HG03196 (cell line): ENCODE measurements at regions not wholly inside any gene's neighbourhood (a gene's known extent, or its start where the extent isn't known, plus 50 kb on each side); places are given as distances from the start of the nearest gene placed in this dataset.

Experiments used
- ATAC-seq: cut with Tn5 transposase; IDR thresholded peaks from one replicate; pipeline ENCODE4 v1.9.1; 2021; ENCODE audit not compliant: unreplicated experiment

DNA sequence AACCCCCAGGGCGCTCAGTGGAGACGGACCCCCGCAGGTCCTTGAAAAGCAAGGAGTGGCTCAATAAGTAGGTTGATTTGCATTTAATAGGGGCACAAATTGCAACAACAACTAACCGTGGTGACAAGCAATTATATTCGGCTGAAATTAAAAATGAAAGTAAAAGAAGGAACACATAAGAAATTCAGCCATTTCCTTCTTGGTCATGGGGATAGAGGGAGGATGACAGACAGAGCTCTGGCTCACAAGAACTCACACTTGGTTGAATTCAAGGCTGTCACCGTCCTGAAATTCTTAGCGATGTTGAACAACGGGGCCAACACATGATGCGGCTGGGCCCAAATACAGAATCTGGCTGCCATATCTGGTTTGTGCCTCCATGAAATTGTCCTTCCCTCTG is 129.0 kb downstream of the EDN3 start:
- no peak for ATAC-seq

DNA sequence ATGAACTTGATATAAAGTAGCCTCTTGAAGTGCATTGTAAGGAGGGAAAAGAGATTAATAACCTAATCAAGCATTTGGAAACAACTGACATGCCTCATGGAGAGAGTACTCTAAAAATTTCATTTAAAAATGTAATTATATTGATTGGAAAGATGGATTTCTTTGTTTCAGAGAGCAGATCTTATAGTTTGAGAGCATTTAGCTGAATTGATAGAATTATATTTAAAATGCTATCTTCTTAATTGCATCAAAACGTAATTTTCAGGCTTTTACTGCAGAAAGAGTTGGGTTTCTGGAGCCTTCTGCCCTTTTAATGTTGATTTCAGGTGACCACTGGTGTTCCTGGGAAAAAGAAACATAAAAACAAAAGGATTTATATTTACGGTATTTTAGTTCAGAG is 130.6 kb downstream of the EDN3 start:
- ATAC-seq, result no peak

DNA sequence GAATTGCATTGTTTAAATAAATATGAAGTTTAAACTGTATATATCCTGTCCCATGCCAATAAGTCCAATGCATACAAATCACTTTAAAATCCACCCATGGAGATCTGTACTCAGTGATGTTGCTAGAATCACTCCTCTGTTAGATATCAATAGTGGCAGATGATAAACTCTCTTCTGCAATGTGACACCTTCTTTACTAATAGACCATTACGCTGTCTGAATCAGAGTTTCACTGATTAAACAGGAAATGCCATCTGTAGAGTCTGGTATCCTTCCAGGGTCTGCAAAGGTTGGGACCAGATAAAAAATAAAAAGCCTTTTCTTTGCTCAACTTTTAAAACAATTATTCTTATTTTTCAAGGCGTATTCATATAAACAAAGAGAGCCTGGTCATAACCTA is 134.5 kb downstream of the EDN3 start:
- no peak for ATAC-seq

DNA sequence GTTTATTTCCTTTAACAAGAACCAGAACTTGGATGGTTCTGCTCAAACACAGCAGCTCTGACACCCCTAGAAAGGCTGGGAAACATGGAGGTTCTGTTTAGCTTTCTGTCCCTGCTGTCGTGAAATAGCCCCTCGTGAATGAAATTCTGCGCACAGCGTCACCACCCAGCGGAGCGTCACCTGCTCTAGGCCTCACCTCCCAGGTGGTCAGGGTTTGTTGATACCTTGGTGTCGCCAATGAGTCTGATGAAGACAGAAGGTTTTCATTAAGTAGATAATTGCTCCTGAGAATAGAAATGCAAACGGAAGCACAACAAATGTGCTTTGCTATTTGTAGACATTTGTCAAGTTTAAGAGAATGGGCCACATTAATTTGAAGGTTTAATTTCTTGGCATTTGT is 135.1 kb downstream of the EDN3 start:
- no peak for ATAC-seq

DNA sequence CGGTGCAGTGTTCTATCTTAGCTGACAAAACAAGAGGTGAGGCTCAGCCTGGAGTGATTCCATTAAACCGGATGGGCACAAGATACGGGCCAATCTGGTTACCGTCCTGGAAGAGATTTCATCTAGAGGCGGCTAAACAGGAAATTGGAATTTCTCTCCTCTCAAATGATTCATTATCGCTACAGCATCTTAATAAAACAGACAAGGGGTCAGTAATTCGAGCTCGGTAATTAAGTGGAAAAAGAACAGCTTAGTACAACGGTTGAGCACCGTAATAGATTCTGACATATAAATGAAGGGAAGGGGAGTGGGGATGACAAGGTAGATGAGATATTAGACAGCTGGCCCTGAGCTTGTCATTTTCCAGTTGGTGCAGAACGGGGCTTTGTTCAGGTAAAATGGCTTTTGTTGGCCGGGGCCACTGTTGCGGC is 137.2 kb downstream of the EDN3 start:
- ATAC-seq, result no peak

DNA sequence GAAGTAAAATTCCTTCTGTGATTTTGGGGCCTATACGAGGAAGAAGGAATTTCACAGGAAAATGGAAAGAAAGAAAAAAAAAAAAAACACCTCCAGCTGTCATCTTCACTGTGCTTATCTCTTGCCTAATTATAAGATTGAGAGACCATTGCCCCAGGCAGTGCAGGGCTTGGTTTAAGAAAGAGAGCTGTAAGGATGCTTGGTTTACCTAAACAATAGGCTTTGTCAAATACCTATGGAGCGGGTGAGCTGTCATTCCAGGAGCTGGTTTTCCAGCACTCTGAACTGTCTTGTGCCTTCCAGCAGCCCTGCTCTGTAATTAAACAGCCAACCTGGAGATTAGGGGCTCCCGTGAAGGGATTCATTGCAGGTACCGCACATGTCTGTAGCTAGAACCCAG is 137.8 kb downstream of the EDN3 start:
- ATAC-seq, result no peak

DNA sequence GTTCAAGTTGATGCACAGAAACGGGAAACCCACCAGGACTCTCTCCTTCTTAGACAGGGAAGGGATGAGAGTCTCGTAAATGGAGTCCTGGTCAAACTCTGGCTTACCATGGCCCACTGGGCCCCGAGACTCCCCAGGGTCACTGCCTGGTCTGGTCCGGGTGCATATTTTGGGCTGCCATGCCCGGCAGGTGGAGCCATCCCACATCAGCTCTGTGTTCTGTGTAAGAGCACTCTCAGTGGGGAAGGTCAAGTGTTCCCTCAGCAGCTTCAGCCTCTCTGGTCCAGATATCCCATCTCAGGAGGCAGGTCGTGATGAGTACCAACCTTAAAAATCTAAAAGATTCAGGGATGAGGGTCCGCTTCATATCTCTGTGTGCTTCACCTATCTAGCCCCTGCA is 138.8 kb downstream of the EDN3 start:
- no peak for ATAC-seq

DNA sequence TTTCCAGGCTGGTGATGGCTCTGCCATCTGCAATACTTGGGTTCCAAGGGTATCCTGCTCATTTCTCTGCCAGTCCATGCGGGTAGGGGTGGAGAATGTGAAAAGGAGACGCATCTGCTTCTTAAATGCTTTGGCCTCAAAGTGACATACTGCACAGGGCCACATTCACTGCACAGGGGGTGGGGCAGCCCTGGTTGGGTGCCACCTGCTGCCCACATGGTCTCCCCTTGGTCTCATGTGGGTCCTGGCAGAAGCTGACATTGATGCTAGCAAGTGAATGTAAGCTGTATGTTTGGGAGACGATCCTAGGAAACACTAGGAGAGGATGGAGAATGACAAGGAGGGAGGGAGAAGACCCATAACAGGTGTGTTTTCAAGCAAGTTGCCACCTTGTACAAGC is 140.9 kb downstream of the EDN3 start:
- ATAC-seq, result no peak

DNA sequence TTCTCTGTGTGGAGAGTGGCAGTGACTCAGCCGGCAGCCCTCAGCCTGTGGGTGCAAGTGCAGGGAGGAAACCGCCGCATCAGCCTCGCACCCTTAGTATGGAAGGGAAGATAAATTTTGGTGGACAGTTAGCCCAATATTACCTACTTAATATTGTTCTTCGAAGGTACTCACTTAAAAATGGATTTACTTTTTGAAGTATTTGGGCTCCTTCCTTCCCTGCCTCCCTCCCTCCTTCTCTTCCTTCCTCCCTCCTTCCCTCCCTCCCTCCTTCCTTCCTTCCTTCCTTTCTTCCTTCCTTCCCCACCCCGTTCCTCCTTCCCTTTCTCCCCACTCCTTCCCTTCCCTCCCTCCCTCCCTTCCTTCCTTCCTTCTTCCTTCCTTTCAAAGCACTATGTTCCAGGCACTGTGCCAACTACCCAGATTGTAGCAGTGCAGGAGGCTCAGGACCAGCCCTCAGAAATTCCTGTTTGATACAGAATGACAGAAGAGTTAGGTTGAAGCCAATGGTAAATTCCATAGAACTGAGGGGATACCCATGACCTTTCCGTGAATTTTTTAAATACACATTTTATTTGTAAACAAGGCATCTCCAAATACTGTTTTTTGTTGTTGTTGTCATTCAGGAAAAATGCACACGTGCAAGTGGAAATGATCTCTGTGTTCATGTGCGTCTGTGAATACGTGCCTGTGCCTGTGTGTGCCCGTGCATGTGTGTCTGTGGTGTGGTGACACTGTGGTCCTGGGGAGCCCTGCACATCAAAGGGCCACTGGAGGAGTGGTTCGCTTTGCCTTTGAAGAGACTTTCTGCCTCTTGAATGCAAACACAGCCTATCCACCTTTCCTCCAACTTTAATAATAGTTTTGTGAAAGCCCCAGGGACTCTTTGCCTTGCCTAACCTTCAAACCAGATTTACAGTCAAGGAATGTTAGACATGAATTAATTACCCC is 141.7 kb downstream of the EDN3 start:
- no peak for ATAC-seq

DNA sequence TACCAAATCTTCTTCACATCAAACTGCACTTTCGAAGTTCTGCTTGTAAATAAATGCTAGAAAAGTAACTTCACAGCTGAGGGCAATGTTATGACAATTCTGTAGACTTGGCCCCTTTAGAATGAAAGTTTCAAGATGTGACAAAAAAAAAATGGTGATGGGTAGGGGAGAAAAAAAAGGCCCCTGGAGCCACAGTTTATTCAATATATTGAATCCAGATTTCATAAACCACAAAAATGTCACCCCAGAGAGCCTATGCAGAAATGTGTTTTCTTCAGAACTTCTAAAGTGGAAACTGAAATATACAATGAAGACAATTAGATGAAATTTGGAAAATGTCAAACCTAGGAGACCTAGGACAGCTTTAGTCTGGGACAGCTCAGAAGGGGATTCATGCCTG is 143.1 kb downstream of the EDN3 start:
- ATAC-seq, result no peak

DNA sequence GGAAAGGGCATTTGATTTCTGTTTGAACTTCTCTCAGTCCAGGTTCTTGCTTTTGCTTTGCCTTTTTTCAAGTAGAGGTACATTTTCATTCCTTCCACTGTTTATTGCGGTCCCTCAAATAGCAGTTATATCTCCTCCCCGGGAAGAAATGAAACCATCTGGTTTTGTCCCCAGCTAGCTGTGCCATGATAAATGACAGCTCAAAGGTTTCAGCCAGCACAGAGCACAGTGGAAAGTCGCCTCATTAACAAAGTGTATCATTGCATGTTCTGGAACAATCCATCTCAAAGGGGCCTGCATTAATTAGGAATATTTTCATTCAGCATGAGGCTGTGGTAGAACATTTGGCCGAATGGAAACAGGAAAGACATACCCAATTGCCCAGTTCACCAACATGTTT is 146.0 kb downstream of the EDN3 start:
- no peak for ATAC-seq

DNA sequence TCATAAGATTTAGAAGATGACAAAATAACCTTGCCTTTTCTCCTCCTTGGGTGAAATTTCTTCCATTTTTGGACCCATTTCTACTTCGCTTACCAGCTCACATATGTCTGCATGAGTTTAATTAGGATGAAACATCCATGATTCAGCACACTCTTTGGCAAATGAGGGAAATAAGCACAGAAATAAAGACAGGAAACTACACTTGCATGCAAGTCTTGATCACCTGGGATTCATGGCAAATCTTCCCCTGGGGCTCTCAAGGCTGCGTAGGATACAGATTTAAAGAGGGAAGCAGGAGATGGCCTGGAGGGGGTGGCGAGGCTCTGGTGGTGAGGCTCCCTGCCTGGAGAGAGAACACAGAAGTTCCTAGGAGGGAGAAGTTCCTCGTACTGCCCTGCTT is 147.8 kb downstream of the EDN3 start:
- ATAC-seq, result no peak

DNA sequence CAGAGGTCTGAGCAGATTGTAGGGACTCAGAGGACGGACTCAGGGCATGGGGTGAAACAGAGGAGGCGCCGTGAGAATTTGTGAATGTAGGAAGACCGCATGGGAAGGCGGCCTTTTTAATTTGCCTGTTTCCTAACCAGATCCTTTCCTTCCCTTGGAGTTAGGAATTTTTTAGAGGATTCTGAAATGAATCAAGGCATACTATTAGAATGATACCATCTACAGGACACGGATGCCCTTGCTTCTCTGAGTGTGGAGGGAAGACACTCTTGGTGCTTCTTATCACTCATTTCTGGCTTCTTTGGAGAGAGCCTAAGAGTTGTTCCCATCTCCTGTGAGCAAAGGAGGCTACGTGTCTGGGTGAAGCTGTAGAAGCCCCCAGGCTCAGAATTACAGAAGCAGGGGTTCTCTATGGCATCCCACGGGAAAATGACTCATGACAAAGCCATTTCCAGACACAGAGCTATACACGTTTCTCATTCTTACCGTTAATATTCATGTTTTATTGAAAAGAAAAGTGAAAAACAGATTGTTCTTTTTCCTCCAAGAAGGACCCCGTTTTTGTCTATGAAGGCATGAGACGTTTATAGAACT is 148.5 kb downstream of the EDN3 start:
- no peak for ATAC-seq

DNA sequence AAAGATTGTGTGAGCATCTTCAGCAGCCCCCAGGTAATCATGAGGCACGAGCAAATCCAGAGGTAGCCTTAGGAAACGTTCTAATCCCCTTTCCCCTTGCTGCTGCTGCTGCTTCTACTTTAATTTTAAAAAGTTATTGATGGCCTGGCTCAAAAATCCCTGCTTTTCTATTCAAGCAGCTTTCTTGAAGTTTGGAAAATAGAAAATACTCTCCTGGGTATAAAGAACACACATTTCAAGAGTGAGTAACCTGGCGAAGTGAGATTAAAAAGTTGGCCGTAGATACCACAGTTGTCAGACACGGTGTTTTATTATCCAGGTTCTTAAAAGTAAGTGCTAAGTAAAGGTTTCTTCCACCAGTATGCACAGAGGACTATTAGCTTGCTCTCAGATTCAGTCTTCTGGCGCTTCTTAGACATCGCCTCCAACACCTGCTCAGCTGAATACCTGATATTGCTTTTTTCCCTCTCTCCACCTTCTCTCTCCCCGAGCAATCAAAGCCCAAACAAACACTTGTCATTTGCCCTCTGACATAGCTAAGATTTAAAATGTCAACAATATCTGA is 150.7 kb downstream of the EDN3 start:
- ATAC-seq, result no peak

DNA sequence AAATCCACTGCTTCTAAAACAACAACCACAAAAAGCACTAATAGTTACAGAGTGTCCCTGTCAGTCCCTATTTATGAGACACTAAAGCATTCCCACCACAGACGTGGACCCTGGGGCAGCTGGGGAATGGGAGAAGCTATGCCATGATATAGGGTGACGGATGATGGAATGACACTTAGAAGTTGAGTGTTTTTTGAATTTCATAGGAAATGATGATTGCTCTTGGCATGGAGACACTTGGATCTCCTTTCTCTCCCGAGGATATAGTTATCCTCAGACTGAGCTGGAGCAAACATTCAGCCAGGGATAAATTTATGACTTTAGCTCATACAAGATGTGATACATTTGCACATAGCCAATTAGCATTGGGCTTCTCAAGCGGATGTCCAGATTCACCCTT is 151.2 kb downstream of the EDN3 start:
- no peak for ATAC-seq

DNA sequence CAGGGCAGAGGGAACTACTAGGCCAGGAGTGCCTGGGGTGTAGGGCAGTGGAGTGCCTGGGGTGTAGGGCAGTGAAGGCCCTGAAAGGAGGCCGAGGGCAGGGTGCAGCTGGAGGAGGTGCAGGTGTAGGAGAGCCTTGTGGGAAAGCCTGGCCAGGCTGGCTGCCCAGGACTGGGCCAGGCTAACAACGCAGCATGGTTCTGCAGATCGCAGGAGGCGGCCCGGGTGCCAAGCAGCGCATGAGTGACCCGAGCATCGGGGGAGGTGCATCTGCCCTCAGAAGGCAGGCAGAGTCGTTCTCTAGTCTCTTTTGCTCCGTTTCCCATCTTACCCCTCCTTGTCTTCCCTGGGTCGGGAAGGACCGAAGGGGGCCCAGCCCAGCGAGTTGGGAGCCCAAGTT is 151.5 kb upstream of the PHACTR3 start:
- no peak for ATAC-seq

DNA sequence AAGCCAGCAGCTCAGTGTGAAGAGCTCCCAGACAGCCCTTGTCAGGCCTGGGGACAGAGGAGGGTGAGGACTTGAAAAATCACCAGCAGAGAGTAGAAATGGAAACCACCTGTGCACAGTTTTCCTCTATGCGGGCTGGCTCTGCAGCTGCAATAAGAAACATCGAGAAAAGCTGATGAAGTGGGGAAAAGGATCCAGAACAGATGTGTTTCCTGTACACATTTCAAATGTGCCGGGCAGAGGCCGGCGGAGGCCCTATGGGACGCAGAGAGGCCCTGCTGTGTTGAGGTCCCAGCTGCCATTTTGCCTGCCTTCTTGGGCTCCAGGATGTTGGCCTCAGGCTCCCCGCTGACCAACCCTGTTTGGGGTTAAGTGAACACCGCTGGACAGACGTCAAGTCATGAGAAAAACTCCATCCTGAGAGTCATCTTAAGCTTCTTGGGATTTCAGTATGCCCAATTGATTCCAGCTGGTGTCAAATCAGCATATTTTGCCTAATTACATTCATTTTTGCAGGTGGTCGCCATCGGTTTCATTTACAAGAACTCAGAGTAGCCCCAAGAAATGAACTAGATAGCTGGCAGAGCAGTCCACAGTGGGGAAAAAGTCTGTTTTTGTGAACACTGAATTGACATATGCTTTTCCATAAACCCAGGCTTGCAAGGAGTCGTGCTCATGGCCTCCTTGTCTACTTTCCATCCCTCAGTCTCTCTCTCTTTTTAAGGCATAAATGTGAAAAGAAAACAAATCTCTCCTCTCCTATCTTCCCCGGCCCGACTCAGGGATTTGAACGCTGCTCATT is 150.4 kb upstream of the PHACTR3 start:
- no peak for ATAC-seq

DNA sequence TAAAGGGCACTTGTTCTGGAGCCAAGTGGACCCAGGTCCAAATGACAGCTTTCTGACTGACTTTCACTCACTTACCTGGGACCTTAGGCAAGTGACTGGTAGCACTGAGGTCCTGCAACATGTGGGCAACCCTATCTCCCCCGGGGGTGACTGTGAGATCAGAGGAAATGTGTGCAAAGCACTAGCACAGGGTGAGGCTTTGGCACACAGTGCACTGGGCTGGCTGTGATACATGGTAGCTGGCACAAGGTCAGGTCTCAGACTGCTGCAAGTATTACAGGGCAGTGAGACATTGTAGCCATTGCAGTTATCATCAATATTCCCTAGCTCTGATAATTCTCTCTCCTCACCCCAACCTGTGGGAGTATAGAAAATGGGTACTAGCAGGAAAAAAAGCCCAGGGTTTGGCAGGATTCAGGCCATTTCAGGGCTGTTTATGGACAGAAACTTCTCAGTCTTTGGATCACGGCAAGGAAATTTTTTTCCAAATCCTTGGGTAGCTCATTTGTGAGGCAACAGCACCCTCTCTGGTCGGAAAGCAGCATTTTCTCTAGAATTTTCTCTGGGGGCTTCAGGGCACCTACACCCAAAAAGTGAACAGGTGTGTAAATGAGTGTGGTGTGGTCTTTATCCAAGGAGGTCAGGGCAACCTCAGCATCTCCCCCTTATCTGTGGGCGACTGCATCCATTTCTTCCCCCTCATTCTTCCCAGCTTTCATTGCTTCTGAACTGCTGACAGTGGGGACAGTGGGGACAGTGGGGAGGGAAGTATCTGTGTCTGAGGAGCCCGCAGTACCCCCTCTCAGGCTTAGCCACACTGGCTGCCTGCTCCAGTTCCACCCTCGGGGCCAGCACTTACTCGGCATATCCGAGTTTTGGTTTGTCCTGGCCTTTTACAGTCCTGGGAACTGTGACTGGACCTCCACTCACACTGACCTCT is 148.7 kb upstream of the PHACTR3 start:
- ATAC-seq, result no peak

DNA sequence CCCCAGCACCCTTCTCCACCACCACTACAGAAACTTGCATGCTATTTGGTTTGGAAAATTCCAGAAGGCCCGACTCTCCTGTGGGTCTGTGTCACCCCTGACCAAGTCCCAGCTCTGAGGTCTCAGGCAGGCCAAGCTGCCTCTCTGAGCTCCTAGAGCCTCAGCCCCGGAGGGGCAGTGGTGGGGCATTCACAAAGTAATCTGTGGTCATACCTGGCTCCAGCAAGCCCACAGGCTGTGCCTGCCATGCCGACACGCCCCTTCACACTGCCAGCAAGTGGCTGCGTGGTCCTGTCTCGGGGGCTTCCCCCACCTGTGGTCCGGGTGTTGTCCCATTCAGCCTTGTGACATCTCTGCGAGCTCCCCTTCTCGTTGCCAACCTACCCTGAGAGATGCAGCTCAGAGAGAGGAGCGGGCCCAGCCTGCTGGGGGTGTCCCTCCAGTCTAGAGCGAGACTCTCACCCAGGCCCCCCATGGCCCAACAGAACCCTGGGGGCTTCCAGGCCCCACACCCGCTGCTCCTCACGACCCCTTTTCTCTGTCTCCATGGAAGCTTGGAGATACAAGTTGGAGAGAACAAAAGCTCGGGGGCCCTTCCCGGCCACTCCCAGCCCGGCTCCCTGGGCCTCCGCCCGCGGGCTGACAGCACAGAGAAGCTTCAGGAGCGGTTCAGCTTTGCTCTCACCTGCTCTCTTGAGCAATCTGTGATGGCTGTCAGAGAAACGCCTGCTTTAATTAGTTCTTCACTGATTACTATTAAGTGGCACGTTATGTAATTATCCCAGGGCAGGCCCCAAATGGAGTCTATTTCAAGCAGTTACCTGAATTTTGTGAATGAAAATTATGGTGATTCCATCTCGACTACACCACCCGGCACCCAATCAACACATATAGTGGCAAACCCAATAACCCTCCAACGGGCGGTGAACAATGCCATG is 147.7 kb upstream of the PHACTR3 start:
- no peak for ATAC-seq
